ENCODE measurements at regions not wholly inside any gene's neighbourhood (a gene's known extent, or its start where the extent isn't known, plus 50 kb on each side); places are given as distances from the start of the nearest gene placed in this dataset.
"Not testable (repeated sequence)": the region's sequence is repeated elsewhere in the genome, so short reads cannot be mapped to it uniquely, and the experiment has no call there.

DNA sequence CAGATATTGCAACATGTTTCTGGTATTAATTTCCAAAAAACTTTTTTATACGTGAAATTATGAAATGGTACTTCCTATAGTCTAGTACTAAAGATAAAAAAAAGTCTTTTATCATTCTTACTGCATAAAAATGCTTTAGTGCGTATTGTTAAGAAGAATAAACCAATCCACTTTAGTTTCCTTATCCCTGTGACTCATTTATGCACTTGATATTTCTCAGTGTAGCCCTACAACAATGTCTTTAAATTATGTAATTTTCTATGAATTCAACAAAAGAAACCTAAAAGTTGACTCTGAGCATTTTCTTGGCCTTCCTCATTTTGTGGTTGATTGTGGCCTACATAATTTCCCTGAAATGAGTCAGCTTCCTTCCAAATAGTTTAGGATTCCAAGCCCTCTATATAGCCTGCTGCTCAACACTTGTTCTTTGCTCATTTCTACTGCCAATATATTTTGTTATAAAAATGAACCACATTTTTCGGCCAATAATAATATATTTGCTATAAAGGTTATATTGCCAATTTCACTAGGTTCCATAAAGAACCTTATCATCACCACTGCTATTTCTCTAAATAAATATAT lies 961.7 kb upstream of the ADAMTS5 start:
- DNase-seq; intact Hi-C loops (cut with DNase I): not testable (repeated sequence)
- peak in 1 of 2 donors; percentile 74 for ATAC-seq

DNA sequence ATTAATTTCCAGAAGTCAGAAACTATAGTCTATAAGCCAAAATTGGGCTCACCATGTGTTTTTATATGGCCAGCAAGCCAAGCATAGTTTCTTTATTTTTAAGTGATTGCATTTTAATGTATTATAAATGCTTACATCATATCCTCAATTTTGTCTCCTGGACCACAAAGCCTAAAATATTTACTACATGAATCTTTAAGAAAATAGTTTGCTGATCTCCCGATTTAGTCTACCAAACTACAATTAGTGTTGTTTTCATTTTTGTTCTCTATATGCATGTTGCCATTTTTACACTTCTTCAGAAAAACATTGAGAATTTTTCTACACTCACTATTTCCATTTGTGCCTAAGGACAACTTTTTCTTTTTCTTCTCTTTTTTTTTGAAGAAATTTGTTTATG lies 954.5 kb upstream of the ADAMTS5 start:
- intact Hi-C loops (cut with DNase I); ATAC-seq; DNase-seq: not testable (repeated sequence)

DNA sequence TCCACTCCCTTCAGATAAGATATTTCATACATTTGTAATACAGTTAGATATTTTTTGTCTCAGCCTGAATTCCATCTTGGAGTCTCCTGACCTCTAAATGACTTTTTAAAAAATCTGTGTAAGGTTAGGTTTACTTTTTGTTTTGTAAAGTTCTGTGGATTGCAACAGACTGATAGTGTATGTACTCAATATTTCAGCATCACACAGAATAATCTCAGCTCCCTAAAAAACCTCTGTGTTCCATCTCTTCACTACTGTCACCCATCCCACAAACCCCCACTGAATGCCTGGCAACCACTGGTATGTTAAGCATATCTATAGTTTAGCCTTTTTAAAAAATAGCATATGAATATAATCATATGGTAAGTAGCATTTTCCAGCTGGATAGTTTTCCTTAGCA lies 951.1 kb upstream of the ADAMTS5 start:
- intact Hi-C loops (cut with DNase I); DNase-seq; ATAC-seq: not testable (repeated sequence)

DNA sequence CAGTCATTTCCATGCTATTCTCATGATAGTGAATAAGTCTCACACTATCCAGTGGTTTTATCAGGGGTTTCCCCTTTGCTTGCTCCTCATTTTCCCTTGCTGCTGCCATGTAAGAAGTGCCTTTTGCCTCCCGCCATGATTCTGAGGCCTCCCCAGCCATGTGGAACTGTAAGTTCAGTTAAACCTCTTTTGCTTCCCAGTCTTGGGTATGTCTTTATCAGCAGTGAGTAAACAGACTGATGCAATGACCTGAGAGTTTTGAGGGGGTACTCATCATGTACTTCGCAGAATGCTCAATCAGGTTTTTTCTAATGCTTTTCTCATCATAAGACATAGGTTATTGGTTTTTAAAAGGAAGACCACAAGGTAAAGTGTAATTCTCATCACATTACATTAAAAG lies 949.4 kb upstream of the ADAMTS5 start:
- intact Hi-C loops (cut with DNase I); DNase-seq; ATAC-seq: not testable (repeated sequence)

DNA sequence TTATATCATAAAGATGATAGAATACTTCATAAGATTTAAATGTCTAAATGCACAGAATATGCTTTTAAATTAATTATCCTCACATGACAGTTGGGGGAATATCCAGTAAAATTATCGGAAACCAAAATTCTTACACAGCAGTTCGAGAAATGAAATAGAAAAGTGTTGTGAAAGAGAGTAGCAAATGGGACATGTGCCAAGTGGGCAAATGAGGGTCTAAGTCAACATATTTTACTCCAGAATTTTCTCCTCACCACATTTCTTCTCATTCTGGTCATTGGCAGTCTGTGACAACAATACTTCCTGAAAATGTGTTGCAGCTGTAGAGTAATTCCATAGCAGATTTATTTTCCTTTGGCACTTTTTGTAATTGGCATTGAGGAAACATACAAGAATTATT lies 945.2 kb upstream of the ADAMTS5 start:
- not testable (repeated sequence) for ATAC-seq, DNase-seq

DNA sequence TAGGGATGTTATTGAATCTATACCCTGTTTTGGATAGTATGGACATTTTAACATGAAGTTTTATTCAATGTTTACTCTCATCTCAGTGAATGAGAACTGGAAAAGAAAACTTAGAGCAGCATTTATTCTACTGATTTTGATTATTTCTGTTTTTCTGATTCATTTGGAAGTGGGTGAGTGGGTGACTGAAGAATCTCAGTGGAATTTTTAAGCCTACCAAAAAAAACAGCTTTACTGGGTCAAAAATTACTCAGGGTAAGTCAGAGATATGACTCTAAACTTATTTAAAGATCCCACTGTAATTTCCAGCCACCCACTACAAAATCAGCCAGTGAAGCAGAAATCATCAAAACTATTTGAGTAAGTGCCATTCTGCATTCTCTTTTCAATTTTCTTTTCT lies 942.6 kb upstream of the ADAMTS5 start:
- peak in 1 of 2 donors; percentile 67 for ATAC-seq
- DNase-seq; intact Hi-C loops (cut with DNase I): not testable (repeated sequence)

More for the DNA sequence above, 945.2 kb upstream of the ADAMTS5 start:
- intact Hi-C loops (cut with DNase I) = not testable (repeated sequence)

DNA sequence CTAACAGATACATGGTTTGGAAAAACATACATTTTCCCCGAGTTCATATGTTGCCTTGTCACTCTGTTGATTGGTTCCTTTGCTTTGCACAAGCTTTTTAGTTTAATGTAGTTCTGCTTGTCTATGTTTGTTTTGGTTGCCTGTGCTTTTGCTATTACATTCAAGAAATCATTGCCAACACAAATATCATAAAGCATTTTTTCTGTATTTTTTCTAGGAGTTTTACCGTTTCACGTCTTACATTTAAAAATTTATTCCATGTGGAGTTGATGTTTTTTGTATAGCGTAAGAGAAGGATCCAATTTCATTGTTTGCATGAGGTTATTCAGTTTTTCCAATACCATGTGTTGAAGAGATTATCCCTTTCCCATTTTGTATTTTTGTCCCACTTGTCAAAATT lies 941.9 kb upstream of the ADAMTS5 start:
- DNase-seq; intact Hi-C loops (cut with DNase I): not testable (repeated sequence)

DNA sequence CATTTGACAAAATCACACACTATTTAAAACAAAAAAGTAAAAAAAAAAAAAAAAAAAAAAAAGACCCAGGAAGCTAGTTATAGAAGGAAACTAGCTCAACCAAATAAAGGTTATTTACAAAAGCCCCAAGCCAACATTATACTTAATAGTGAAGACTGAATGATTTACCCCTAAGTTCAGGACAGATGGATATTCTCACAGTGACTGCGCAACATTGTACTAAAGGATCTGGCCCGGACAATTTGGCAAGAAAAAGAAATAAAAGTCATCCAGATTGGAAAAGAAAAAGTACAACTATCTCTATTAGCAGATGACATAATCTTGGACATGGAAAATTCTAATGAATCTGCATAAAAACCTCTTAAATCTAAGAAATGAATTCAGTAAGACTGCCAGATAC lies 936.0 kb upstream of the ADAMTS5 start:
- intact Hi-C loops (cut with DNase I); DNase-seq; ATAC-seq: not testable (repeated sequence)

More for the DNA sequence above, 941.9 kb upstream of the ADAMTS5 start:
- not testable (repeated sequence) for ATAC-seq

DNA sequence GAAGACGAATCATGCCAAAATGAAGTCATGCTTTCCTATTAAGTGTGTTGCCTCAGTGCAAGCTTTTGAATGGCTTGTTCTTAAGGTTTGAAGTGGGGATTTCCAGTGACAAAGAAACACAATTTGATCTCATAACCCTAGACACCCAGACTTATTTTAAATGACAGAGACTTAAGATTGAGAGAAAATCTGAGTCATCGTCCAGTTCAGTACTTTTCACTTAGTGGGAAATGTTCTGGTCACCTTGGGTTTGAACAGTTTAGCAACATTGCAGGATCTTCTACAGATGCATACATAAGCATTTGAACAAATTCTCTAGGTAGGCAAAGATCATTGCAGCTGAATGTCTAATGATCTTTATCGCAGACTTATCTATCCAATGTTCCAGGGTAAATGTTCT lies 926.7 kb upstream of the ADAMTS5 start:
- DNase-seq; ATAC-seq; intact Hi-C loops (cut with DNase I): not testable (repeated sequence)

DNA sequence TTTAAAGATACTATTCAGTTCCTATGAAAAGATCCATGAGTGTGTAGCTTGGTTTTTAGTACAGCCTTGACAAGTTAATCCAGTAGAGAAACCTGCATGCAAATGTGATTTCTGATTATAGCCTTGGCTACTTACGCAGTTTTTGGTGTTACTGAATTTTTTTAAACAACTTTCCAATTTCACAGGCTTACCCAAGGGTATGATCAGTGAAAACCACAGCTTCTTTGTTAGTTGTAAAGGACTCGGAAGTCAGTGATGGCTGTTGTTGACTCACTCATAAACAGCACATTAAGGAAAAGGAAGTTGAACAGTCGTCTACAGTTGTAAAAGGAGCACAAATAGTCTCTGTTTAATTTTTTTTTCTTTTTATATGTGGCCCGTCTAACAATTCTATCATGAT lies 924.6 kb upstream of the ADAMTS5 start:
- DNase-seq; intact Hi-C loops (cut with DNase I): not testable (repeated sequence)
- ATAC-seq = peak in 1 of 2 donors; percentile 24

DNA sequence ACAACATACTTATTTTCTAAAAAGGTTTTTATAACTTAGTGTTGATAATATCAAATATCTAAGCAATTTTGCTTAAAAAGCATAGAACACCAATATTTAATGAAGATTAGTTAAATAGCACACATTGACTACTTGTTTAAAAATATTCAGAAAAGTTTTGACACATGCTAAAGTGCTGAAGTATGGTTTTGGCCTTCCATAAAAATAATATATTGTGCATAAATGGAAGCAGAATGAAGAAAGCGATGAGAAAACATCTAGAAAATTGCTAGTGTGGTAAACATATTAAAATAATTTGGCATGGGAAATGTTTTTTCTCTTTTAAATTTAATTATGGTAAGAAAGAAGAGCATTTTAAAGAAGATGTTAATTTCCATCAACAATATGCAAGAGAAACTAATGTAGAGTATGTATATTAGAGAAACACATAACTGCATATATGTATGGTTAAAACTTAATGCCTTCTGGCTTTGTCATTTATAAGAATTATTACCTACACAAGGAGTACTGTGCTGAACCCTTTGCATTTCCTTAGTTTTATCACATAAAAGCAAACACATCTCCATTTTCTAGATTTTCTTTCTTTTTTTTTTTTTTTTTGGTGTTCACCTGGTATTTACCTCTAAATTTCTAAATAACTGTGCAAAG lies 921.0 kb upstream of the ADAMTS5 start:
- ATAC-seq; intact Hi-C loops (cut with DNase I); DNase-seq: not testable (repeated sequence)

DNA sequence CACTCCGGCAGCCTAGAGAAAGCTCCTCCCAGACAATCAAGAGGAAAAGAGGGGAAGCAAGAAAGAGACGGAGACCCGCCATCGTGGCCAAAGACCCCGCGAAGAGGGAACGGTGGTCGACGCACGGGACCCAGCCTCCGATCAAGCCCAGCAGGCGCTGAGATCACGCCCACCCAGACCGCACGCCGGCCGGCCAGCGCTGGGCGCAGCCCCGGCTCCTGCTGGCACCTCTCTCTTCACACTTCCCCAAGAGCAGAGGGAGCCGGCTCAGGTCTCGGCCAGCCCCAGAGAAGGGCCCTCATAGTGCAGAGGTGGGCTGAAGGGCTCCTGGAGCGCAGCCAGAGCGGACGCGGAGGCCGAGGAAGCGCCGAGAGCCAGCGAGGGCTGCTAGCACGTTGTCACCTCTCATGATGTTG lies 918.4 kb upstream of the ADAMTS5 start:
- intact Hi-C loops (cut with DNase I) = no loop called here

DNA sequence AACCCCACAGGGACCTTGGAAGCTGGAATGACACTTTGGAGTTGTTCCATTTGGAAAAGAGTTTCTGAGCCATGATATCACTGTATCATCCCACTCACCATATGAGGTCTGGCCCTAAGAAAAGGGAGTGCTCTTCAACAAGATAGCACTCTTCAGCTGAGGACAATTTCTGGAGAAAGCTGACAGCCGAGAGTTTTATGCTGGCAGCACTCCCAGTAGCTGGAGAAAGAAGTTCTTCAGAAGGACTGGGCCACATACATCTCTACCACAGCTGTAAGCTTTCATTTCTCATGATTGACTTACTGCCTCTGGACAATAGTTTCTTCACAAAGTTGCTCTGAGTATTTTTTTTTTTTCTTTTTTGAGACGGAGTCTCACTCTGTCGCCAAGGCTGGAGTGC lies 914.4 kb upstream of the ADAMTS5 start:
- peak; percentile 31 for DNase-seq
- intact Hi-C loops (cut with DNase I); ATAC-seq: not testable (repeated sequence)

More for the DNA sequence above, 918.4 kb upstream of the ADAMTS5 start:
- ATAC-seq = no peak
- DNase-seq = no peak

DNA sequence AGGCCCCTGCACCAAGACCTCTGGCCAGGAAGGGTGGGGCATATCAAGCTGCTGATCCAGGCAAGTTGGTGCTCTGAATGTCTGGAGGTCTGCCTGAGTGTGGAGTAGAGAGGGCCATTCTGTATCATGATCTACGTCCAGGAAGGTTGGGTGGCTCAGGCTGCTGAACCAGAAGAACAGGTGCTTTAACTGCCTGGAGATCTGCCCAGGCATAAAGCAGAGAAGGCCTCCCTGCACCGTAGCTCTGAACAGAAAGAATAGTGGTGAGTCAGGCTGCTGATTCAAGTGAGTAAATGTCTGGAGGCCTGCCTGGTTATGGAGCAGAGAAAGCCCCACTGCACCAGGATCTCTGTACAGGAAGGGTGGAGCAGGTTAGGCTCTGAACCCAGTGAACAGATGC lies 905.5 kb upstream of the ADAMTS5 start:
- DNase-seq; intact Hi-C loops (cut with DNase I); ATAC-seq: not testable (repeated sequence)

DNA sequence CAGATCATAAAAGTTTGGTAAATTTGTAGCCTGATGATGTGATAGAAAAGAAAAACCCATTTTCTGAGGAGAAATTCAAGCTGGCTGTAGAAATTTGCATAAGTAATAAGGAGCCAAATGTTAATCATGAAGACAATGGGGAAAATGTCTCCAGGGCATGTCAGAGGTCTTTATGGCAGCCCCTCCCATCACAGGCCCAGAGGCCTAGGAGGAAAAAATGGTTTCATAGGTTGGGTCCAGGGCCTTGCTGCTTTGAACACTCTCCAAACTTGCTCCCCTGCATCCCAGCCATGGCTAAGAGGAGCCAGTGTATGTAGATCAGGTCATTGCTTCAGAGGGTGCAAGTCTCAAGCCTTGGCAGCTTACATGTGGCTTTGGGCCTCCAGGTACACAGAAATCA lies 903.9 kb upstream of the ADAMTS5 start:
- intact Hi-C loops (cut with DNase I); DNase-seq; ATAC-seq: not testable (repeated sequence)

DNA sequence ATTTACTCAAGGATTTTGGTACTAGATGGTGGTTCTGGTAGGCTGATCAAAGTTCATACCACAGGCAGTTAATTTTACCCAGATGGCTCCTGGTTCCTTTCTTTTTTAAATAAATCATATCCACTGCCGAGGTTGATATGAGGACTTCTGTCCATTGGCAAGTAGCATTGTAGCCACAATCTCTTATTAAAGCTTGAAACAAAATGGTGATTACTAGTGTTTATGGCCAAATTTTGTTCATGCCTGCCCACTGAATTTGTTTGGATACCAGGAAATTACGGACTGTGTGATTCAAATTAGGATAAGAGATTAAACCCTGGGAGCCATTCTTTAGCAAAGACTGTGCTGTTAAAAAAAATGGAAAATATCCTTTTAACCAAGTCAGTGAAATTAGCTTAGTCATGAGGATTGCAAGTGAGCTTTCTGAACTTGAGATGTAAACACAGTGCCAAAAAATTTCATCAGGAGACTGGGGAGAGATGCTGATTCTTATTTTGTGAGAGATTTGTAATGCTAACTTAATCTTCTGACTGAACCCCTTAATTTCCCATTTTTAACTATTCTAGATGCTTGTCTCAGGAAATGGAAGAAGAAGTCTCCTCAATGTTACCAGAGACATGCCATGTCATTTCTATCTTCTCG lies 893.5 kb upstream of the ADAMTS5 start:
- intact Hi-C loops (cut with DNase I); ATAC-seq; DNase-seq: not testable (repeated sequence)

DNA sequence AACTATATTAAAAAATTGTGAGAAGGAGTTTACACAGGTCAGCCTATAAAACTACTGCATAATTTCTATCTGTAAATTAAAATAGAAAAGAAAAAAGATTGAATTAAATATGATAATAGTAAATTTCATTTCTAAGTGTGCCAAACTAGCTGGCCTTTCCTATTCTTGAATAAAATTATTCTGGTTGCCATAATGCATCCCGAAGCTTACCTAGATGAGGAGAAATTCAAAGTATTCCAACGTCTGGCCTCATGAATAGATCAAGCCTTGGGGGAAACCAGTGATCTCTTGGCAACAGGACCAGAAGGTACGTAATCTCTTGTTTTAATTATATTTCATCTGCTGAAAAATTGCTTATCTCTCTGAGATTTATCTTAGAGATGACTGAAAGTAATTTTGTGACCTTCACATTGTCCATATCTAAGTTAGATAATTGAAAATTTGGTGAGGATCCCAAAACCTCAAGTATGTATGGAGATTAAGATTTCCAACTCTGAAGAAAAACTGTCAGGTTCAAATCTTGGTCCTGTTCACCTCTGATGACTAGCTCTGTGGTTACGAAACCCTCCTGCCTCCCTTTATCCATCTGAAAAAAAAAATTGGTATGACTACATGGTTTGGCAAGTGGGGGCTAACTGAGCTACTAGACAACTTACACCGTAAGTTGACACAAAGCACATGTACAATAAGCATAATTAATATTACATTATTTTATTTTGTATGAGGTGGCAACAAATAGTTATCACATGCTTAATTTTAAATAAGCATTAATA lies 891.4 kb upstream of the ADAMTS5 start:
- intact Hi-C loops (cut with DNase I); ATAC-seq; DNase-seq: not testable (repeated sequence)

DNA sequence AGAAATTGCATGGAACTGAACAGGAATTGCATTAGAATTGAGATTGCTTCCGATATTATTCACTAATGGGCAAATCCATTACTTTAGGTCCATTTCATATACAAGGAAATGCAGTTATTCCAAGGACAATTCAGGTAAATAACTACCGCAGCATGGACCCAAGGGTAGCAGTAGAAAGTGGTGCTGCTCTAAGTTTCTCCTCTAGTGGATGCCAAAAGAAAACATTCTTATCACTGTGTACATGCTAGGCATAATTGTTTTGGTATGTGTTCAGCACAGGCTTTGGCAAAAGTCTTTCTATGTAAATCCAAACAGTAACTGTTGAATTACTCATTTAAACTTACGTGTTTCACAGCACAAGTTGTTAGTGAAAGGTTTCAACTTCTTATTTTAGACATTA lies 890.1 kb upstream of the ADAMTS5 start:
- ATAC-seq; DNase-seq; intact Hi-C loops (cut with DNase I): not testable (repeated sequence)

DNA sequence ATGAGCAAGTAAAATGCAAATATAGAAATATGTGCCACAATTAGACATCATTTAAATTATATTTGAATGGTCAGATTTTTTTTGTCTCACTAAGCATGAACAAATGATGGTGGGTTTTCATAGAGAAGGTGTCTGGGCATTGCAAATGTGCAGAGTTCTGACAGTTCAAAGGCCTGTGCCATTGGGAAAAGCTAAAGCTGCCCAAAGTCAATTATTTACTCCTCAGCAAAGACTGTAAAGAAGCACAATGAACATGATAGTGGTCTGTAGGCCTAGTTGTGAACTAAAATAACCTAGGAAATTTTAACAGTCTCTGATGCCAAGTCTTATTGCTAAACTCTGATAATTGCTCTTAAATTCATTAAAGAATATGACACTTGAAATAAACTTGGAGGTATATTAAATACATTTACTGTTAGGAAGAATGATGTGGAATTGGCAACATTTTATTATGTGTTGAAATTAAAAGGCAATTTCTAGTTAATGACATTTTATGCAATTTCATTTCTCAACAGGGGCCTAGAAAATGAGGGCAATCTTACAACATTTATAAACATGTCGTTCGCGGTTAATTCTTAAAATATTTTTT lies 874.3 kb upstream of the ADAMTS5 start:
- ATAC-seq (no peak), DNase-seq (no peak)
- intact Hi-C loops (cut with DNase I) = no loop called here

Measured in left cardiac atrium (tissue), 4 donors.